GM21515 (cell line): ENCODE measurements at regions not wholly inside any gene's neighbourhood (a gene's known extent, or its start where the extent isn't known, plus 50 kb on each side); places are given as distances from the start of the nearest gene placed in this dataset.
"Not testable (repeated sequence)": the region's sequence is repeated elsewhere in the genome, so short reads cannot be mapped to it uniquely, and the experiment has no call there.

Experiments used
- ATAC-seq: cut with Tn5 transposase; IDR thresholded peaks from one replicate; pipeline ENCODE4 v1.9.1; 2021; ENCODE audit not compliant: unreplicated experiment

GRCh38 chr9:31740705-31741104 lies 643.7 kb upstream of the ACO1 start:
- no peak for ATAC-seq

GRCh38 chr9:31744589-31744988 lies 639.9 kb upstream of the ACO1 start:
- no peak for ATAC-seq

GRCh38 chr9:31745468-31745867 lies 639.0 kb upstream of the ACO1 start:
- no peak for ATAC-seq

GRCh38 chr9:31745886-31746285 lies 638.6 kb upstream of the ACO1 start:
- ATAC-seq = no peak

GRCh38 chr9:31753756-31754155 lies 630.7 kb upstream of the ACO1 start:
- ATAC-seq = no peak

- ATAC-seq = no peak
Observed at GRCh38 chr9:31759703-31760102, 624.7 kb upstream of the ACO1 start.

GRCh38 chr9:31774021-31774420 lies 610.4 kb upstream of the ACO1 start:
- not testable (repeated sequence) for ATAC-seq

- ATAC-seq = no peak
Observed at GRCh38 chr9:31774571-31774970, 609.9 kb upstream of the ACO1 start.

- no peak for ATAC-seq
Observed at GRCh38 chr9:31776471-31776870, 608.0 kb upstream of the ACO1 start.

GRCh38 chr9:31783491-31783890 lies 601.0 kb upstream of the ACO1 start:
- no peak for ATAC-seq

- ATAC-seq = no peak
Observed at GRCh38 chr9:31790720-31791119, 593.7 kb upstream of the ACO1 start.

GRCh38 chr9:31799953-31800609 lies 584.4 kb upstream of the ACO1 start:
- no peak for ATAC-seq

- no peak for ATAC-seq
Observed at GRCh38 chr9:31807574-31808256, 576.7 kb upstream of the ACO1 start.

- ATAC-seq = no peak
Observed at GRCh38 chr9:31808766-31809165, 575.7 kb upstream of the ACO1 start.

GRCh38 chr9:31820426-31820825 lies 564.0 kb upstream of the ACO1 start:
- ATAC-seq = no peak

GRCh38 chr9:31821583-31821982 lies 562.9 kb upstream of the ACO1 start:
- no peak for ATAC-seq

- no peak for ATAC-seq
Observed at GRCh38 chr9:31823365-31823764, 561.1 kb upstream of the ACO1 start.

- no peak for ATAC-seq
Observed at GRCh38 chr9:31824860-31825259, 559.6 kb upstream of the ACO1 start.

- no peak for ATAC-seq
Observed at GRCh38 chr9:31837211-31837610, 547.2 kb upstream of the ACO1 start.

GRCh38 chr9:31839273-31839672 lies 545.2 kb upstream of the ACO1 start:
- ATAC-seq = no peak

GRCh38 chr9:31840702-31841101 lies 543.7 kb upstream of the ACO1 start:
- ATAC-seq = no peak

GRCh38 chr9:31847963-31848362 lies 536.5 kb upstream of the ACO1 start:
- no peak for ATAC-seq
